Gastroesophageal sphincter (tissue), 4 donors: ENCODE measurements at regions not wholly inside any gene's neighbourhood (a gene's known extent, or its start where the extent isn't known, plus 50 kb on each side); places are given as distances from the start of the nearest gene placed in this dataset.

Source experiments
- ATAC-seq: fragments of 150-250 bp; one replicate; pipeline ENCODE4 v1.9.1; 2016; ENCODE audit warnings: mild to moderate bottlenecking, moderate library complexity
- H3K27ac ChIP-seq, 4 donors: fragments of 200-600 bp; sonication (generic) in 3 of 4; 1 replicate in 3 of 4; 2 replicates in 1 of 4; pipeline ENCODE4 v1.5.1; 2016 to 2019
- H3K27me3 ChIP-seq: fragments of 200-600 bp; sonication (generic); one replicate; pipeline ENCODE4 v1.5.1; 2019
- H3K36me3 ChIP-seq, 2 donors: fragments of 200-600 bp; sonication (generic); one replicate each; pipeline ENCODE4 v1.5.1; 2019; ENCODE audit warnings: control low read depth in 1 of 2
- H3K4me1 ChIP-seq, 3 donors: fragments of 200-600 bp; sonication (generic); 1 replicate in 2 of 3; 2 replicates in 1 of 3; pipeline ENCODE4 v1.5.1; 2016 to 2019; ENCODE audit warnings: control low read depth in 2 of 3
- H3K4me3 ChIP-seq, 2 donors: fragments of 200-600 bp; sonication (generic); one replicate each; pipeline ENCODE4 v1.5.1; 2019; ENCODE audit warnings: mild to moderate bottlenecking in 1 of 2, moderate library complexity in 1 of 2
- H3K9me3 ChIP-seq, 3 donors: fragments of 200-600 bp; sonication (generic); one replicate each; pipeline ENCODE4 v1.5.1; 2017 to 2019; ENCODE audit warnings: control low read depth in 2 of 3
- EP300 ChIP-seq: sonication (generic); formaldehyde crosslinking; IDR thresholded peaks from one replicate; pipeline ENCODE4 v1.6.1; 2017; ENCODE audit warnings: antibody characterized with exemption, mild to moderate bottlenecking
- POLR2A ChIP-seq, 2 donors: fragments of 450-650 bp; IDR thresholded peaks; one replicate each; pipeline ENCODE4 v1.6.1; 2017; ENCODE audit warnings: antibody characterized with exemption in 2 of 2, mild to moderate bottlenecking in 2 of 2, moderate library complexity in 1 of 2
- POLR2AphosphoS5 ChIP-seq: sonication (generic); formaldehyde crosslinking; IDR thresholded peaks from one replicate; pipeline ENCODE4 v1.6.1; 2017; ENCODE audit warnings: antibody characterized with exemption
- WGBS, 2 donors: methylation state at CpG; one replicate each; pipeline ENCODE4 v1.1.5; 2018; ENCODE audit warnings: low coverage in 1 of 2; 5-methylcytosine and 5-hydroxymethylcytosine counted together
- TF ChIP-seq, protein P1 (sequence below), 4 experiments: fragments of 200-600 bp in 2 of 4; fragments of 450-650 bp in 2 of 4; sonication (generic) in 1 of 4; IDR thresholded peaks; one replicate each; pipeline ENCODE4 v1.5.1; 2017 to 2019; ENCODE audit warnings: antibody characterized with exemption in 4 of 4, mild to moderate bottlenecking in 2 of 4, moderate library complexity in 2 of 4

- TF ChIP-seq POLR2AphosphoS5 (no peak), EP300 (no peak), POLR2A (IDR thresholded peaks at IDR 0.05) (no peak)
- TF ChIP-seq, protein P1, sequence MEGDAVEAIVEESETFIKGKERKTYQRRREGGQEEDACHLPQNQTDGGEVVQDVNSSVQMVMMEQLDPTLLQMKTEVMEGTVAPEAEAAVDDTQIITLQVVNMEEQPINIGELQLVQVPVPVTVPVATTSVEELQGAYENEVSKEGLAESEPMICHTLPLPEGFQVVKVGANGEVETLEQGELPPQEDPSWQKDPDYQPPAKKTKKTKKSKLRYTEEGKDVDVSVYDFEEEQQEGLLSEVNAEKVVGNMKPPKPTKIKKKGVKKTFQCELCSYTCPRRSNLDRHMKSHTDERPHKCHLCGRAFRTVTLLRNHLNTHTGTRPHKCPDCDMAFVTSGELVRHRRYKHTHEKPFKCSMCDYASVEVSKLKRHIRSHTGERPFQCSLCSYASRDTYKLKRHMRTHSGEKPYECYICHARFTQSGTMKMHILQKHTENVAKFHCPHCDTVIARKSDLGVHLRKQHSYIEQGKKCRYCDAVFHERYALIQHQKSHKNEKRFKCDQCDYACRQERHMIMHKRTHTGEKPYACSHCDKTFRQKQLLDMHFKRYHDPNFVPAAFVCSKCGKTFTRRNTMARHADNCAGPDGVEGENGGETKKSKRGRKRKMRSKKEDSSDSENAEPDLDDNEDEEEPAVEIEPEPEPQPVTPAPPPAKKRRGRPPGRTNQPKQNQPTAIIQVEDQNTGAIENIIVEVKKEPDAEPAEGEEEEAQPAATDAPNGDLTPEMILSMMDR (IDR thresholded peaks at IDR 0.05): no peak
- WGBS, 2 donors: 59 to 85% methylated on average over 3 to 4 of the region's 6 CpGs
Measured at GRCh38 chr7:142348921-142349405, 91.1 kb upstream of the PRSS58 start.

GRCh38 chr7:142348100-142348499 lies 90.2 kb upstream of the PRSS58 start:
- H3K36me3 ChIP-seq: no peaks in the 10 kb centered on the region
- no peak for ATAC-seq
- no peak overlapping the region for H3K4me3 ChIP-seq
- H3K4me1 ChIP-seq: no peaks in the 10 kb centered on the region
- H3K9me3 ChIP-seq: no peaks in the 10 kb centered on the region
- TF ChIP-seq POLR2AphosphoS5: no peak
- TF ChIP-seq EP300: no peak
- TF ChIP-seq, protein P1 (IDR thresholded peaks at IDR 0.05): no peak
- 61 to 84% methylated on average over 3 of the region's 3 CpGs for WGBS, 2 donors
- H3K27me3 ChIP-seq: peaks cover 7% of the 10 kb centered on the region
- H3K27ac ChIP-seq: no peak overlapping the region

More at GRCh38 chr7:142348921-142349405, 91.1 kb upstream of the PRSS58 start:
- H3K4me1 ChIP-seq: no peaks in the 10 kb centered on the region
- H3K36me3 ChIP-seq: no peaks in the 10 kb centered on the region
- no peaks in the 10 kb centered on the region for H3K9me3 ChIP-seq
- no peak overlapping the region for H3K27ac ChIP-seq
- ATAC-seq: no peak
- H3K4me3 ChIP-seq: no peak overlapping the region
- H3K27me3 ChIP-seq: peaks cover 11% of the 10 kb centered on the region

DNA sequence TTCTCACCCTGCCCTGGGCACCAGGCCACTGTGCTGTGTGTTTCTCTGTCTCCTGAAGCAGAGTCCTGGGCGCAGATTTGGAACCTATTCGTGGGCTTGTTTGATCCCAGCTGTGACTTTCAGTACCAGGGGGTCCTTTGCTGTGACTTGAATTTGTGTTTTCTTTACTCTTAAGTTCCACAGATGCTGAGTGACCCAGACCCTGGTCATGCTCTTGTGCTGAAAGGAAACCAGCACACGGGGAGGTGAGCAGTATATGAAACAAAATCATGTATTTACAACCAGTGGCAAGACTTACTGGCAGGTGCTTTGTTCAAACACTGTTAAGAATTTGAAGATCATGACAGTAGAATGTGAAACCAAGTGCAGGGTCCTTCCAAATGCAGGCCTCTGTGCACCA lies 89.2 kb upstream of the PRSS58 start:
- Histone ChIP-seq H3K27ac (no peak overlapping the region), H3K27me3 (peaks cover 5% of the 10 kb centered on the region), H3K9me3 (no peaks in the 10 kb centered on the region), H3K4me1 (no peaks in the 10 kb centered on the region), H3K4me3 (no peak overlapping the region), H3K36me3 (no peaks in the 10 kb centered on the region)
- ATAC-seq: no peak
- TF ChIP-seq, protein P1 (IDR thresholded peaks at IDR 0.05): no peak
- TF ChIP-seq POLR2AphosphoS5: no peak
- TF ChIP-seq POLR2A (IDR thresholded peaks at IDR 0.05): no peak
- no peak for TF ChIP-seq EP300
- 77% methylated on average over 3 of the region's 3 CpGs; no CpG with 5 or more reads in 1 of the 2 donors for WGBS, 2 donors

- no peak for ATAC-seq
- TF ChIP-seq EP300 (no peak), POLR2A (IDR thresholded peaks at IDR 0.05) (no peak)
- TF ChIP-seq, protein P1 (IDR thresholded peaks at IDR 0.05): no peak
- WGBS, 2 donors: 73 to 94% methylated on average over 4 to 5 of the region's 5 CpGs
- H3K36me3 ChIP-seq: no peaks in the 10 kb centered on the region
- H3K4me3 ChIP-seq: no peak overlapping the region
- no peak overlapping the region for H3K27ac ChIP-seq
- no peaks in the 10 kb centered on the region for H3K4me1 ChIP-seq
- peaks cover 5% of the 10 kb centered on the region for H3K27me3 ChIP-seq
- no peaks in the 10 kb centered on the region for H3K9me3 ChIP-seq
Measured at GRCh38 chr7:142345811-142346210, 88.0 kb upstream of the PRSS58 start.

- WGBS, 2 donors: 64 to 83% methylated on average over 1 to 6 of the region's 6 CpGs
- Histone ChIP-seq H3K27me3 (peaks cover 31% of the 10 kb centered on the region), H3K27ac (no peak overlapping the region), H3K4me1 (no peaks in the 10 kb centered on the region), H3K9me3 (no peaks in the 10 kb centered on the region), H3K4me3 (no peak overlapping the region), H3K36me3 (no peaks in the 10 kb centered on the region)
- TF ChIP-seq EP300: no peak
- TF ChIP-seq, protein P1 (IDR thresholded peaks at IDR 0.05): no peak
- TF ChIP-seq POLR2A (IDR thresholded peaks at IDR 0.05): no peak
- TF ChIP-seq POLR2AphosphoS5: no peak
- no peak for ATAC-seq
Measured at GRCh38 chr7:142338633-142339501, 81.0 kb upstream of the PRSS58 start.
